ENCODE measurements at regions not wholly inside any gene's neighbourhood (a gene's known extent, or its start where the extent isn't known, plus 50 kb on each side); places are given as distances from the start of the nearest gene placed in this dataset.

DNA sequence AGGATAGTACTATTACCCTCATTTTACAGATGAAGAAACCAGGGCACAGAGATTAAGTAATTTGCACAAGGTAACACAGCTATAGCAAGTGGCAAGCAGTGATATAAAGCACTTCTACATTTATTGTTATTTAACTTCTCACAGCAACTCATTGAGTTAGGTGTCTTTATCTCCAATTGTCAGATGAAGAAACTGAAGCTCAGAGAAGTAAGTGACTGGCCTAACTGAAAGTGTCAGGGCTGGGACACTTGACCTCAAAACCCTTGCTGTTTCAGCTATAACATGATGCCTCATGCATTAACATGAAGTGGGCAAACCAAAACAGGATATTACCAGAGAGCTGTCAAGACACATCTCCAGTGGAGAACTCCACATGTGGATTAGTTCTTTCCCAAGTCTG is 65.8 kb upstream of the LEKR1 start:
- Mint-ChIP-seq H3K9me3 (no peaks in the 10 kb centered on the region), H3K36me3 (no peaks in the 10 kb centered on the region), H3K4me3 (no peak overlapping the region), H3K27ac (no peak overlapping the region), H3K4me1 (no peaks in the 10 kb centered on the region)
- DNase-seq (ENCODE audit: low spot score in 2 of 2) (no peak), ATAC-seq (peak; percentile 80)

DNA sequence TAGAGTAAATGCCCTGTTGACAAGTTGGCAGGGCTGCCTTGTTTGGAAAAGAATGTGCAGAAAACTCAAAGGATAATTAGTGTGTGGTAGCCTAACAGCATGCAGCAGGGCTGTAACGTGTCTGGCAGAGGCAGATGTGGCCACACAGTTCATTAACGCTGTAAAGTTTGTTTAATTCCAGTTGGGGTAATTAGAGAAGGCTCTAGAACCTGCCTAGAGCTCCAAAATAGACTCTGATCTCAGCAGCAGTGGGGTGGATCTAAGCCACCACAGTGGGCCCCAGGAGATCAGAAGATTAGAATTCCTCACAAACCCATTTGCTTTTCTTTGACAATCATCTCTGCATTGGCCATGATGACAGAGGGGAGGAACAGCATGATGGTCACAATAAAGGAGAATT is 65.1 kb upstream of the LEKR1 start:
- Mint-ChIP-seq H3K4me1 (no peaks in the 10 kb centered on the region), H3K36me3 (no peaks in the 10 kb centered on the region), H3K4me3 (no peak overlapping the region), H3K9me3 (no peaks in the 10 kb centered on the region), H3K27ac (no peak overlapping the region)
- no peak for DNase-seq (ENCODE audit: low spot score in 2 of 2)
- no peak for ATAC-seq

DNA sequence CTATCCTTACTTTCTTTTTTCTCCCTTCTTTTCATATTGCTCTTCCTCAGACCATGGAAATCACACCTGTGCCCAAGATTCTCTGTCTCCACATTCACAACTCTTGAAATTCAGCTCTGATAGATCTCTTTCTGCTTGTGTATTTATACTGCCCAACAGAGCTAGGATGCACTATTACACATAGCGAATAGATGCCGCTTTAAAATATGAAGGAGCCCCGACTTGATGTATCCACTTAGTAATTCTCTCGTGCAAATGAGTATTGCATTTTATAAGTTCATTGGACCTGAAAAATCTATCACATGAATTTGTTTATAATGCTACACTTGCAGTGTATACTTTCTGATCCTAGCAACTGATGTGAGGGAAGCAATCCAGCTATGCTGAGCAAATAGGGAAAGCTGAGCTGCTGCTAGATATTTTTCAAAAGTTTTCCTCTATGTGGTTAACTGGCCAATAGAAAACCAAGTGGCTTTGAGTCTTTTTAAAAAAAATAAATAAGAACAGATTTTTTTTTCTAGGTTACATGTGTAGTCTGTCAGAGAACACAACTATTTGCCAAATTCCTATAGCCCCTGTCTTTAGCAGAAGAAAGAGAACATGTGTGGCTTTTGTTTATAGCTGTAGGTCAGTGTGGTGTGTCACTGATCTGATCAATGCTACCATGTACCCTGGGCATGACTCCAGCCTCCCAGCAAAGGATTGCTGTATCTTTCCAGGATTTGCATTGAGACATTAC is 64.3 kb upstream of the LEKR1 start:
- Mint-ChIP-seq H3K4me3 (no peak overlapping the region), H3K36me3 (no peaks in the 10 kb centered on the region), H3K27ac (no peak overlapping the region), H3K9me3 (no peaks in the 10 kb centered on the region), H3K4me1 (no peaks in the 10 kb centered on the region)
- DNase-seq (ENCODE audit: low spot score in 2 of 2) (no peak), ATAC-seq (no peak)

DNA sequence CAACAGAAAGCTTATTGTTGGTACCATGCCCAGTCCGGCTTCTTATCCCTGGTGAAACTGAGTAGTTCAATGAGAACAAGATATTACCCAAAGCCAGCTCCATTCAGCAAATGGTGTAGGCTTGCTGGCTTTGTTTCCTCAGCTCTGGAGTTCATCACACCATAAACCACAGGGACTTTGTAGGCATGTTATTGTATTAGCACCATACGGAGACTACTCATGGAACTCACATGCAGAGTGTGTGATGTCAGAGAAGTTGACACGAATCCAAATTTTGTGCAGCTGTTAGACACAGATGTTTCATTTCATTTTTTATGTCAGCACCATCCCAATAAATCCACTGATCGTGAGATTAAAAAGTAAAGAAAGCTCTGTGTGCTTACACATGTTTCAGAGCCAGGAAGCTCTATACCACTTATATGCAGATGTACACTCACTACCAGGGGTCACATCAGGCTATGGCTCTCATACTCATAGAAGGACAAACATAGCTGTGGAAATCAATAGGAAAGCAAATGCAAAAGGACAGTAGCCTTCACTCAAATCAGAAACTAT is 63.4 kb upstream of the LEKR1 start:
- no peak overlapping the region for H3K27ac Mint-ChIP-seq
- no peak overlapping the region for H3K4me3 Mint-ChIP-seq
- no peaks in the 10 kb centered on the region for H3K4me1 Mint-ChIP-seq
- DNase-seq (ENCODE audit: low spot score in 2 of 2) (no peak), ATAC-seq (no peak)
- H3K9me3 Mint-ChIP-seq = no peaks in the 10 kb centered on the region
- H3K36me3 Mint-ChIP-seq = no peaks in the 10 kb centered on the region

DNA sequence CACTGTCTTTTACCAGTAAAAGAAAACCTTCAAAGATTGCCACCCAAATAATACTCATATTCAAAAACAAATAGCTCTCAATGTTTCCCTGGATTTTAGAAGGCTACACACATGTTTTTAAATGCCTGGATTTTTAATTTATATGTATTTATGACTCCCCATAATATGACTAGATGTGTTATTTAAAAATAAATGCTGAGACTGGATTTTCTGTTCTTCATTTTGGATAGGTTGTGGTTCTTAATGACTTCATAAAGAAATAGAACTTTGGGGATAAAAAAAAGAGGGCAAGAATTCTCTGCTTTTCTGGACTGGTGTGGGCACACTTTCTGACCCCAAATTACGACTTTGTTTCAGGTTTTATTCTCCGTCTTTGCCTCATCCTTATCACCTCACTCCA is 62.8 kb upstream of the LEKR1 start:
- DNase-seq (ENCODE audit: low spot score in 2 of 2) = no peak
- Mint-ChIP-seq H3K9me3 (no peaks in the 10 kb centered on the region), H3K36me3 (no peaks in the 10 kb centered on the region), H3K4me3 (no peak overlapping the region), H3K27ac (no peak overlapping the region), H3K4me1 (no peaks in the 10 kb centered on the region)
- ATAC-seq = no peak

DNA sequence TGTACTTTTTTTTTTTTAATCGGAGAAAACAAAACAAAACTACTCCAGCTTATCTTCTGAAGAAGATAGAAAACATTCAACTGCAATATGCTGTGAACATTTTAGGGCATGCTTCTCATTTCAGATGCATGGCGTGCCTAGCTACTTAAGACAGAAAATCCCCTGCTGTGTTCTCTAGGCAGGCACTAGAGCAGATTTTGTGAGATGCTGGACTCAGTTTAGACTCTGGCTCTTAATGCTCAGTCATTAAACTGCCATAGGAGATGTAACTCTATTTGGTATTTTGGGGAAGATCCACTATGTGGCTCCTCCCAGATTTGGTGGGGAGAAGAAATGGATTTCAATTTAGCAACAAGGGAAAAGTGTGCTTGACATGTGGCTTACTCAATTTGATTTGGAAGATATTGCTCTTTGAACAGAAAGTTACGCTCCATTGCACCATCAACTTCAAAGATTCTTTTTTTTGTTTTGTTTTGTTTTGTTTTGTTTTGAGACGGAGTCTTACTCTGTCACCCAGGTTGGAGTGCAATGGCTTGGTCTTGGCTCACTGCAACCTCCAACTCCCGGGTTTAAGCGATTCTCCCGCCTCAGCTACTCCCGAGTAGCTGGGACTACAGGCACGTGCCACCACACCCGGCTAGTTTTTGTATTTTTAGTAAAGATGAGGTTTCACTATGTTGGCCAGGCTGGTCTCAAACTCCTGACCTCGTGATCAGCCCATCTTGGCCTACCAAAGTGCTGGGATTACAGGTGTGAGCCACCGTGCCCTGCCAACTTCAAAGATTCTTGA is 62.0 kb upstream of the LEKR1 start:
- DNase-seq (ENCODE audit: low spot score in 2 of 2) (no peak), ATAC-seq (no peak)
- Mint-ChIP-seq H3K27ac (no peak overlapping the region), H3K4me3 (no peak overlapping the region), H3K4me1 (no peaks in the 10 kb centered on the region), H3K36me3 (no peaks in the 10 kb centered on the region), H3K9me3 (no peaks in the 10 kb centered on the region)

DNA sequence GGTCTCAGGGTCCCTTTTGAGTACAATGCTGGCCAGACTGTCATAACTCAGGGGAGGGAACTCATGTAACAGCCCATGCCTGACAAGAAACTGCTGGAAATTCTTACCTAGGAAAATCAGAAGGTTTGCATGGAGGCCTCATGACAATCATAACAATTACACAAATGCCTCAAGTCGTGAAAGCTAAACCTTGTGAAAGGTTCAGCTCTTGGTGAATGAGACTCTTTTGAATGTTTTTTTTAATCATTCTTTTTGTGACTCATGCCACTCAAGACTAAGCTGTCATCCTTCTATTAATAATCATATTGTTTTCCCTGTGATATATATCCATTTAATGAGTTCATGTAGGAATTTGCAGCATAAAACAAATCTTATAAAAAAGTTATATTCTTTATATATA is 61.4 kb upstream of the LEKR1 start:
- no peaks in the 10 kb centered on the region for H3K36me3 Mint-ChIP-seq
- H3K9me3 Mint-ChIP-seq = no peaks in the 10 kb centered on the region
- ATAC-seq (no peak), DNase-seq (ENCODE audit: low spot score in 2 of 2) (no peak)
- H3K4me1 Mint-ChIP-seq = no peaks in the 10 kb centered on the region
- no peak overlapping the region for H3K4me3 Mint-ChIP-seq
- no peak overlapping the region for H3K27ac Mint-ChIP-seq

DNA sequence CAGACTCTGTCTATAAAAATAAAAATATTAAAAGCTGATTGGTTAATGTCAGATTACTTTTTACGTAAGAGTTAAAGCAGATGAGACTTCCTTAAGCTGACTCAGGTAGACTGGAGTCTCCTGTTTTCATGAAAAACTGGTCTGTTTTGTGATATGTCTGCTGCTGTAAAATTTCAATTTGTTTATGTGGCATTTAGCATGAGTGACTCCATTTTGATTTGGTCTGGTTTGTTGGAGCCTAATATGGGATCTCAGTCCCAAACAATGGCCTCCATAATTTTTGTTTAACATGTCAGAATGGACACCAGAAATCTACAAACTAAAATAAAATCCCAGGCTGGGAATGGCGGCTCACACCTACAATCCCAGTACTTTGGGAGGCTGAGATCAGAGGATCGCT is 57.8 kb upstream of the LEKR1 start:
- DNase-seq (ENCODE audit: low spot score in 2 of 2) (no peak), ATAC-seq (no peak)
- no peak overlapping the region for H3K27ac Mint-ChIP-seq
- H3K4me3 Mint-ChIP-seq = no peak overlapping the region
- H3K4me1 Mint-ChIP-seq = no peaks in the 10 kb centered on the region
- no peaks in the 10 kb centered on the region for H3K9me3 Mint-ChIP-seq
- H3K36me3 Mint-ChIP-seq = no peaks in the 10 kb centered on the region

DNA sequence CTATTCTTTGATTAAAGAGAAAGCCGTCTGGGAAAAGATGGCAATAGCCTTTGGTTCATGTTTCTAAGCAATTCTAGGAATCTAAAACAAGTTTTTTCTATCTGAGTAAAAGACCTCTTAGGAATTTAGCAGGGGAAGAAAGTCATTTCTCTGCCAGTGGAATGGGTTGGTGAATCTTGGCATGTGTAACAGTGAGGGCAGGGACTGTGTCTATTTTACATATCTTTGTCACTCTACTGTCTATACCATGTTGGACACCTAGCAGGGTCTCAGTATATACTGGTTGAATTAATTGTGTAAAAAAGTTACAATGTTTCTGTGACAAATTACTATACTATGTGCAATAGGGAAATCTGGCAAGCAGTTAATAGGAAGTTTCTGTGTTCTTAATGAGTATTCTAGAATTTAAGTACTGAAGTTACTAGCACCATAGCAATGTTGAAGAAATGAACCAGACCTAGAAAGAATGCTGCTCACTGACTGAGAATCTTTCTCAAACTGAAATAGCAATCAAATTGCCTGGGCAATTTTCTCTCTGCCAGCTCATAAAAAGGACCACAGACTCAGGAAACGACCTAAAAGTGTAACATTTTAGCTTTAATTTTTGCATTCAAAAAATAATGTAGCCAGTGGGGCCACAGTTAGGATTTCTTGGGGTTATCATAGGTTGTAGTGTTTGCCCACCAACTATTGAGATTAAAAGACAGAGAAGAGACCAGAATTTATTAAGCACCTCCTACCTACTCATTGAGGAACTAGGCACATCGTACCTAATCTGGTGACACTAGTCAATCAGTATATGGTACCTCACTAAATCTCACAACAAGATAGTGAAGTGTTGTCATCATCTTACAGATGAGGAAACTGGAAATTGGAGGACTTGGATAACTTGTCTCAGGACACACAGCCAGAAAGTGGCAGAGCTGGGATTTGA is 56.2 kb upstream of the LEKR1 start:
- Mint-ChIP-seq H3K4me1 (no peaks in the 10 kb centered on the region), H3K4me3 (no peak overlapping the region), H3K9me3 (no peaks in the 10 kb centered on the region), H3K27ac (no peak overlapping the region), H3K36me3 (no peaks in the 10 kb centered on the region)
- no peak for DNase-seq (ENCODE audit: low spot score in 2 of 2)
- ATAC-seq = peak; percentile 86

DNA sequence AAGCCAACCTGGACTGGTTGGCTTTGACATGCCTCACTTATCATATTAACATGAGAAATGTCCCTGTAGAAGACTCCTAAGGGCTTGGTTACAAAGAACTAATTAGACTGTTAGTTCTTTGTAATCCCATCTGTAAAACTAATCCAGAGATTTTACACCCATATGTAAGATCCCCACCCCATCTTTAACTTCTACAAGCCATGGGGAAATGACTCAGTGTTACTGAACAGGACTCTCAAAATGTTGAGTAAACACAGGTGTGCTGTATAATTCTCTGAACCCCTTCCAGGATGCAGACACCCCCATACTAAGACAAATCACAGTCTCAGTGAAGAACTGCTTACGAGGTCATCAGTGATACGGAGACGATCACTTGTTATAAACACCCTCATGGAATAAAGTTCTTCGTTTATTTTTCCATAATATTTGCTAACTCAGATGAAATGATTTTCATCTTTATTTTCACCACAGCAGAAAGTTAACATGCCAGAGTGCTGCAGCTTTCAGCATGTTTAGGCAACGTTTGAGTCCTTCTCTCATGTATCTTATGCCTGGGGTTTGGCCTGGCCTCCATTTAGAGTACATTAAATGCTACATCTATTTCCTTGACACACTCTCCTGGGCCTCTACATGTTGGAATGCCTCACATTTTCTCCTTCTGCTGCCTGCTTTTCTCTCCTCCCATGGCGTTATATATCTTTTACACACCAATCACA is 55.3 kb upstream of the LEKR1 start:
- H3K36me3 Mint-ChIP-seq = no peaks in the 10 kb centered on the region
- ATAC-seq = peak; percentile 35
- H3K4me1 Mint-ChIP-seq = no peaks in the 10 kb centered on the region
- DNase-seq (ENCODE audit: low spot score in 2 of 2) = no peak
- no peaks in the 10 kb centered on the region for H3K9me3 Mint-ChIP-seq
- no peak overlapping the region for H3K27ac Mint-ChIP-seq
- no peak overlapping the region for H3K4me3 Mint-ChIP-seq

DNA sequence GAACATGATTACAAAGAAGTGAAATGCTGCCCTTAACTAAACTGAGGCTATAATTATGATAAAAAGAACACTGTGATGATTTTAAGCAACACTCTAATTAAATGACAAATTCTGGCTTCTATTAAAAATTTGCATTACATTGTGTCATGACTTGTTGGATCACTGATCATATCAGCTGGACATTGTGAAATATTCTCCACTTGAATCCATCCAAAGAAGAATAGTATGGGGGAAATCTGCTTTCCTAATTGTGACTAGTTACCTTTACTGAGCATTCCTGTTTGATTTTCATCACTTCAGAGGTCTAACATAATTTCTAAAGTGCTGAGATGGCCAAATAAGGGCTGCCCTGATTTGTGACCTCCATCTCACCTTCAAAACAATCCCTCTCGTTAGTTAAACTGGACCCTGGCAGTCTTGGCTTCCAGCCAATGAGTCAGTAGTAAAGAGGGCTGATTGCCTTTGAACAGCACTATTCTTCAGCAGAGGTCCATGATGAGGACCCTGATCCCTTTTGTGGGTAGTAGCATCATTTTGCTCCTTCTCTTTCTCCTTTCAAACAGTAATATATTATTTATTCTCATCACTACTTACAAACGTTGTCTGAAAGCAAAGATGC is 53.5 kb upstream of the LEKR1 start:
- H3K36me3 Mint-ChIP-seq = no peaks in the 10 kb centered on the region
- ATAC-seq (no peak), DNase-seq (ENCODE audit: low spot score in 2 of 2) (no peak)
- H3K9me3 Mint-ChIP-seq = no peaks in the 10 kb centered on the region
- H3K27ac Mint-ChIP-seq = no peak overlapping the region
- H3K4me1 Mint-ChIP-seq = no peaks in the 10 kb centered on the region
- H3K4me3 Mint-ChIP-seq = no peak overlapping the region

DNA sequence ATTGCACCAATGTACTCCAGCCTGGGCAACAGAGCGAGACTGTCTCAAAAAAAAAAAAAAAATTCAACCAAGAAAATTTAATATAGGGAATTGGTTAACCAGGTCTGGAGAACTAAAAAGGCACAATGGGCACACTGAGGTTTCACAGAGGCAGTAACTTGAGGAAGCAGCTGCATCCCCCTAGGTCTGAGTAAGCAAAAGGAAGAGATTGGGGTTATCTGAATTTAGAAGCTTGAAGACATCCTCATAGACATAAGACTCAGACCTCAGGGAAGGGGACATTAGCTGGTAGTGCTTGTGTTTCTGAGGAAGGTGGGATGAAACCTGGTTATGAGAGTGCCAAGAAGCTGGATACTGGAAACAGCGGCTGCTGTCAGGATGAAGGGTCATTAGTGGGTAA is 50.1 kb upstream of the LEKR1 start:
- Mint-ChIP-seq H3K27ac (no peak overlapping the region), H3K4me3 (no peak overlapping the region), H3K9me3 (no peaks in the 10 kb centered on the region), H3K36me3 (no peaks in the 10 kb centered on the region), H3K4me1 (no peaks in the 10 kb centered on the region)
- ATAC-seq (no peak), DNase-seq (ENCODE audit: low spot score in 2 of 2) (no peak)

Measured in stimulated activated effector memory CD8-positive, alpha-beta T cell treated with anti-CD3 and anti-CD28 coated beads, Interleukin-12 subunit alpha, Interleukin-12 subunit beta, amount 100 ng/mL, for 72 hours (primary cell).